ENCODE measurements at regions not wholly inside any gene's neighbourhood (a gene's known extent, or its start where the extent isn't known, plus 50 kb on each side); places are given as distances from the start of the nearest gene placed in this dataset.
"Not testable (repeated sequence)": the region's sequence is repeated elsewhere in the genome, so short reads cannot be mapped to it uniquely, and the experiment has no call there.

GRCh38 chr1:148374101-148374500 lies 109.0 kb downstream of the PPIAL4G start:
- peaks cover 3% of the 10 kb centered on the region for H3K27me3 Mint-ChIP-seq (ENCODE audit: low read depth)
- no peak for TF ChIP-seq CTCF (conservative IDR thresholded peaks at IDR 0.05)
- DNase-seq (ENCODE audit: low read depth, low spot score): no peak

GRCh38 chr1:148373192-148373925 lies 109.7 kb downstream of the PPIAL4G start:
- Mint-ChIP-seq H3K4me1 (peaks cover 11% of the 10 kb centered on the region), H3K9me3 (no peaks in the 10 kb centered on the region), H3K27ac (ENCODE audit: unreplicated experiment) (no peak overlapping the region), H3K36me3 (ENCODE audit: low read depth) (no peaks in the 10 kb centered on the region), H3K27me3 (ENCODE audit: low read depth) (peaks cover 3% of the 10 kb centered on the region), H3K4me3 (no peak overlapping the region)
- DNase-seq (ENCODE audit: low read depth, low spot score): no peak
- no peak for TF ChIP-seq CTCF (conservative IDR thresholded peaks at IDR 0.05)

More at GRCh38 chr1:148374101-148374500, 109.0 kb downstream of the PPIAL4G start:
- no peaks in the 10 kb centered on the region for H3K36me3 Mint-ChIP-seq (ENCODE audit: low read depth)
- no peaks in the 10 kb centered on the region for H3K9me3 Mint-ChIP-seq
- H3K27ac Mint-ChIP-seq (ENCODE audit: unreplicated experiment): no peak overlapping the region
- H3K4me1 Mint-ChIP-seq: peaks cover 11% of the 10 kb centered on the region
- H3K4me3 Mint-ChIP-seq: no peak overlapping the region

GRCh38 chr1:148372731-148373130 lies 110.4 kb downstream of the PPIAL4G start:
- peaks cover 11% of the 10 kb centered on the region for H3K4me1 Mint-ChIP-seq
- DNase-seq (ENCODE audit: low read depth, low spot score): no peak
- H3K9me3 Mint-ChIP-seq: no peaks in the 10 kb centered on the region
- H3K27ac Mint-ChIP-seq (ENCODE audit: unreplicated experiment): no peak overlapping the region
- peaks cover 3% of the 10 kb centered on the region for H3K27me3 Mint-ChIP-seq (ENCODE audit: low read depth)
- no peak for TF ChIP-seq CTCF (conservative IDR thresholded peaks at IDR 0.05)
- H3K4me3 Mint-ChIP-seq: no peak overlapping the region
- no peaks in the 10 kb centered on the region for H3K36me3 Mint-ChIP-seq (ENCODE audit: low read depth)

GRCh38 chr1:148372051-148372726 lies 110.9 kb downstream of the PPIAL4G start:
- H3K4me3 Mint-ChIP-seq; H3K27ac Mint-ChIP-seq (ENCODE audit: unreplicated experiment); H3K36me3 Mint-ChIP-seq (ENCODE audit: low read depth): not testable (repeated sequence)

DNA sequence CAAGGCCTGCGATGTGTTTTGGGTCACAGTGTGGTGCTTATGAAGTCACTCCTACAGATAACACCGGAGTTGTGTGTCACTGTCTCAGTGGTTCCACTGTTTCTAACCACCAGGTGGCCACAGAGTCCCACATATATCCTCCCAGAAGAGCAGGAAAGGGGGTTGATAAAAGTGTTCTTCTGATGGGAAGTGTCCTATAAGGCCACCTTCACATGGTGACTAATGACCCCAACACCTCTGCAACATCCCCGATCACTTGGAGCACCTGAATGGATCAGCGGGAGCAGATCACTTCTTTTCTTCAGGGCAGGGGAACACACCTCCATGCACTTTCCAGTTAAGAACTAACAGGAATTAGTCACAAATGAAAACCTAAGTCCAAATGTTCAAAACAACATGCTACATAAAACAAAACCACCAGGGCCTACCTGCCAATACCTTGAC lies 111.5 kb downstream of the PPIAL4G start:
- not testable (repeated sequence) for H3K36me3 Mint-ChIP-seq (ENCODE audit: low read depth); H3K9me3 Mint-ChIP-seq; H3K4me3 Mint-ChIP-seq; H3K27me3 Mint-ChIP-seq (ENCODE audit: low read depth); H3K27ac Mint-ChIP-seq (ENCODE audit: unreplicated experiment)
- peak; percentile 85 for TF ChIP-seq CTCF (conservative IDR thresholded peaks at IDR 0.05)
- peaks cover 11% of the 10 kb centered on the region for H3K4me1 Mint-ChIP-seq
- peak; percentile 53 for DNase-seq (ENCODE audit: low read depth, low spot score)

More at GRCh38 chr1:148372051-148372726, 110.9 kb downstream of the PPIAL4G start:
- H3K4me1 Mint-ChIP-seq: peaks cover 11% of the 10 kb centered on the region
- DNase-seq (ENCODE audit: low read depth, low spot score); H3K27me3 Mint-ChIP-seq (ENCODE audit: low read depth); H3K9me3 Mint-ChIP-seq: not testable (repeated sequence)

- not testable (repeated sequence) for DNase-seq (ENCODE audit: low read depth, low spot score); H3K27me3 Mint-ChIP-seq (ENCODE audit: low read depth); H3K36me3 Mint-ChIP-seq (ENCODE audit: low read depth); H3K4me3 Mint-ChIP-seq; H3K9me3 Mint-ChIP-seq; H3K27ac Mint-ChIP-seq (ENCODE audit: unreplicated experiment)
- H3K4me1 Mint-ChIP-seq: peaks cover 11% of the 10 kb centered on the region
Measured at GRCh38 chr1:148370661-148371060, 112.4 kb downstream of the PPIAL4G start.

All from neural crest cell (in vitro differentiated cells).